IPS-20b (cell line): ENCODE measurements at regions not wholly inside any gene's neighbourhood (a gene's known extent, or its start where the extent isn't known, plus 50 kb on each side); places are given as distances from the start of the nearest gene placed in this dataset.

ENCODE experiments used
- H3K27ac ChIP-seq: one replicate; pipeline ENCODE4 v1.5.1; 2013; ENCODE audit warnings: low read length
- H3K27me3 ChIP-seq: 2 replicates; pipeline ENCODE4 v1.6.1; 2013; ENCODE audit warnings: mild to moderate bottlenecking, low read length, inconsistent platforms; ENCODE audit not compliant: insufficient read depth
- H3K36me3 ChIP-seq: 2 replicates; pipeline ENCODE4 v1.6.1; 2013; ENCODE audit warnings: low read depth, mild to moderate bottlenecking, inconsistent platforms, low read length, moderate library complexity; ENCODE audit not compliant: insufficient read depth
- H3K4me1 ChIP-seq: 2 replicates; pipeline ENCODE4 v1.6.1; 2013; ENCODE audit warnings: mild to moderate bottlenecking, control low read depth, inconsistent platforms, low read length, moderate library complexity; ENCODE audit not compliant: insufficient read depth
- H3K4me3 ChIP-seq: 2 replicates; pipeline ENCODE4 v1.5.1; 2013; ENCODE audit warnings: mild to moderate bottlenecking, low read length, inconsistent platforms
- H3K9ac ChIP-seq: 2 replicates; pipeline ENCODE4 v1.6.1; 2013; ENCODE audit warnings: low read depth, mild to moderate bottlenecking, inconsistent platforms, low read length, moderate library complexity
- H3K9me3 ChIP-seq: 2 replicates; pipeline ENCODE4 v1.6.1; 2013; ENCODE audit warnings: mild to moderate bottlenecking, low read depth, low read length, inconsistent platforms; ENCODE audit not compliant: insufficient read depth

GRCh38 chr13:76213423-76213904, 577.3 kb downstream of the LMO7 start:
- Histone ChIP-seq H3K27ac (no peak overlapping the region), H3K27me3 (no peaks in the 10 kb centered on the region), H3K9me3 (no peaks in the 10 kb centered on the region), H3K4me3 (no peak overlapping the region), H3K9ac (no peak overlapping the region), H3K4me1 (no peaks in the 10 kb centered on the region), H3K36me3 (no peaks in the 10 kb centered on the region)

- no peak overlapping the region for H3K9ac ChIP-seq
- no peaks in the 10 kb centered on the region for H3K36me3 ChIP-seq
- H3K4me3 ChIP-seq, result no peak overlapping the region
- no peaks in the 10 kb centered on the region for H3K9me3 ChIP-seq
- no peaks in the 10 kb centered on the region for H3K4me1 ChIP-seq
- no peaks in the 10 kb centered on the region for H3K27me3 ChIP-seq
- no peak overlapping the region for H3K27ac ChIP-seq
Observed at GRCh38 chr13:76210262-76210661, 574.1 kb downstream of the LMO7 start.

GRCh38 chr13:76198568-76199163, 562.5 kb downstream of the LMO7 start:
- H3K9ac ChIP-seq, result no peak overlapping the region
- no peaks in the 10 kb centered on the region for H3K27me3 ChIP-seq
- no peak overlapping the region for H3K27ac ChIP-seq
- no peak overlapping the region for H3K4me3 ChIP-seq
- no peaks in the 10 kb centered on the region for H3K4me1 ChIP-seq
- no peaks in the 10 kb centered on the region for H3K36me3 ChIP-seq
- no peaks in the 10 kb centered on the region for H3K9me3 ChIP-seq

- no peak overlapping the region for H3K27ac ChIP-seq
- no peak overlapping the region for H3K4me3 ChIP-seq
- no peaks in the 10 kb centered on the region for H3K9me3 ChIP-seq
- H3K36me3 ChIP-seq, result no peaks in the 10 kb centered on the region
- H3K4me1 ChIP-seq, result no peaks in the 10 kb centered on the region
- no peak overlapping the region for H3K9ac ChIP-seq
- no peaks in the 10 kb centered on the region for H3K27me3 ChIP-seq
Observed at GRCh38 chr13:76189882-76190519, 553.9 kb downstream of the LMO7 start.

- no peaks in the 10 kb centered on the region for H3K27me3 ChIP-seq
- H3K9me3 ChIP-seq, result no peaks in the 10 kb centered on the region
- H3K4me1 ChIP-seq, result no peaks in the 10 kb centered on the region
- H3K36me3 ChIP-seq, result no peaks in the 10 kb centered on the region
- no peak overlapping the region for H3K9ac ChIP-seq
- H3K27ac ChIP-seq, result no peak overlapping the region
- no peak overlapping the region for H3K4me3 ChIP-seq
Observed at GRCh38 chr13:76175961-76176725, 540.0 kb downstream of the LMO7 start.

- Histone ChIP-seq H3K4me1 (no peaks in the 10 kb centered on the region), H3K4me3 (no peak overlapping the region), H3K27me3 (no peaks in the 10 kb centered on the region), H3K9ac (no peak overlapping the region), H3K9me3 (no peaks in the 10 kb centered on the region), H3K27ac (no peak overlapping the region), H3K36me3 (no peaks in the 10 kb centered on the region)
Observed at GRCh38 chr13:76168661-76169060, 532.5 kb downstream of the LMO7 start.

GRCh38 chr13:76164290-76164689, 528.2 kb downstream of the LMO7 start:
- Histone ChIP-seq H3K4me1 (no peaks in the 10 kb centered on the region), H3K27me3 (no peaks in the 10 kb centered on the region), H3K36me3 (no peaks in the 10 kb centered on the region), H3K4me3 (no peak overlapping the region), H3K9me3 (no peaks in the 10 kb centered on the region), H3K27ac (no peak overlapping the region), H3K9ac (no peak overlapping the region)

- no peaks in the 10 kb centered on the region for H3K27me3 ChIP-seq
- H3K9me3 ChIP-seq, result no peaks in the 10 kb centered on the region
- H3K27ac ChIP-seq, result no peak overlapping the region
- no peak overlapping the region for H3K4me3 ChIP-seq
- H3K36me3 ChIP-seq, result no peaks in the 10 kb centered on the region
- no peaks in the 10 kb centered on the region; the same call in 1 of the 2 replicates for H3K4me1 ChIP-seq
- H3K9ac ChIP-seq, result no peak overlapping the region
Observed at GRCh38 chr13:76163761-76164160, 527.6 kb downstream of the LMO7 start.

- H3K9ac ChIP-seq, result no peak overlapping the region
- no peaks in the 10 kb centered on the region for H3K36me3 ChIP-seq
- peaks cover 10% of the 10 kb centered on the region; the same call in 1 of the 2 replicates for H3K4me1 ChIP-seq
- no peak overlapping the region for H3K4me3 ChIP-seq
- H3K27me3 ChIP-seq, result no peaks in the 10 kb centered on the region
- no peaks in the 10 kb centered on the region for H3K9me3 ChIP-seq
- H3K27ac ChIP-seq, result no peak overlapping the region
Observed at GRCh38 chr13:76160961-76161925, 525.1 kb downstream of the LMO7 start.

- Histone ChIP-seq H3K4me1 (peaks cover 10% of the 10 kb centered on the region; the same call in 1 of the 2 replicates), H3K9ac (no peak overlapping the region), H3K27ac (no peak overlapping the region)
Observed at GRCh38 chr13:76160506-76160905, 524.4 kb downstream of the LMO7 start.

GRCh38 chr13:76157926-76158325, 521.8 kb downstream of the LMO7 start:
- no peak overlapping the region for H3K9ac ChIP-seq
- H3K4me1 ChIP-seq, result peaks cover 10% of the 10 kb centered on the region; the same call in 1 of the 2 replicates
- H3K36me3 ChIP-seq, result no peaks in the 10 kb centered on the region
- no peaks in the 10 kb centered on the region for H3K9me3 ChIP-seq
- H3K27me3 ChIP-seq, result no peaks in the 10 kb centered on the region
- H3K27ac ChIP-seq, result no peak overlapping the region
- H3K4me3 ChIP-seq, result no peak overlapping the region

More at GRCh38 chr13:76160506-76160905, 524.4 kb downstream of the LMO7 start:
- no peaks in the 10 kb centered on the region for H3K27me3 ChIP-seq
- H3K9me3 ChIP-seq, result no peaks in the 10 kb centered on the region
- H3K4me3 ChIP-seq, result no peak overlapping the region
- H3K36me3 ChIP-seq, result no peaks in the 10 kb centered on the region
